Ovary (tissue), 3 donors: ENCODE measurements at regions not wholly inside any gene's neighbourhood (a gene's known extent, or its start where the extent isn't known, plus 50 kb on each side); places are given as distances from the start of the nearest gene placed in this dataset.

Experiments used
- POLR2A ChIP-seq: fragments of 450-650 bp; IDR thresholded peaks from one replicate; pipeline ENCODE4 v1.6.1; 2017; ENCODE audit warnings: antibody characterized with exemption, mild to moderate bottlenecking, moderate library complexity
- TF ChIP-seq, protein P1 (sequence below), 3 donors: fragments of 450-650 bp in 2 of 3; fragments of 200-600 bp in 1 of 3; IDR thresholded peaks; one replicate each; pipeline versions ENCODE4 v1.5.1 to v1.8.0; 2016 to 2022; ENCODE audit warnings: antibody characterized with exemption in 3 of 3, mild to moderate bottlenecking in 1 of 3
- donor health status: DM: no; HTN: no; CAD: no.

GRCh38 chr12:132432721-132433577 is 57.0 kb upstream of the FBRSL1 start:
- no peak for TF ChIP-seq POLR2A
- TF ChIP-seq, protein P1, sequence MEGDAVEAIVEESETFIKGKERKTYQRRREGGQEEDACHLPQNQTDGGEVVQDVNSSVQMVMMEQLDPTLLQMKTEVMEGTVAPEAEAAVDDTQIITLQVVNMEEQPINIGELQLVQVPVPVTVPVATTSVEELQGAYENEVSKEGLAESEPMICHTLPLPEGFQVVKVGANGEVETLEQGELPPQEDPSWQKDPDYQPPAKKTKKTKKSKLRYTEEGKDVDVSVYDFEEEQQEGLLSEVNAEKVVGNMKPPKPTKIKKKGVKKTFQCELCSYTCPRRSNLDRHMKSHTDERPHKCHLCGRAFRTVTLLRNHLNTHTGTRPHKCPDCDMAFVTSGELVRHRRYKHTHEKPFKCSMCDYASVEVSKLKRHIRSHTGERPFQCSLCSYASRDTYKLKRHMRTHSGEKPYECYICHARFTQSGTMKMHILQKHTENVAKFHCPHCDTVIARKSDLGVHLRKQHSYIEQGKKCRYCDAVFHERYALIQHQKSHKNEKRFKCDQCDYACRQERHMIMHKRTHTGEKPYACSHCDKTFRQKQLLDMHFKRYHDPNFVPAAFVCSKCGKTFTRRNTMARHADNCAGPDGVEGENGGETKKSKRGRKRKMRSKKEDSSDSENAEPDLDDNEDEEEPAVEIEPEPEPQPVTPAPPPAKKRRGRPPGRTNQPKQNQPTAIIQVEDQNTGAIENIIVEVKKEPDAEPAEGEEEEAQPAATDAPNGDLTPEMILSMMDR (IDR thresholded peaks at IDR 0.05), result no peak
